Chondrocyte (in vitro differentiated cells): ENCODE measurements at regions not wholly inside any gene's neighbourhood (a gene's known extent, or its start where the extent isn't known, plus 50 kb on each side); places are given as distances from the start of the nearest gene placed in this dataset.
"Not testable (repeated sequence)": the region's sequence is repeated elsewhere in the genome, so short reads cannot be mapped to it uniquely, and the experiment has no call there.

Experiments
- DNase-seq: peaks from one replicate; pipeline ENCODE4 v3.0.0; 2021; ENCODE audit warnings: mixed read lengths, low spot score
- H3K27ac Mint-ChIP-seq: one replicate; pipeline ENCODE4 v1.8.0; 2021; ENCODE audit warnings: mild to moderate bottlenecking, moderate library complexity, mixed read lengths; ENCODE audit not compliant: unreplicated experiment
- H3K27me3 Mint-ChIP-seq: 2 replicates; pipeline ENCODE4 v1.8.0; 2021; ENCODE audit warnings: low read depth, mixed read lengths
- H3K36me3 Mint-ChIP-seq: 2 replicates; pipeline ENCODE4 v1.8.0; 2021; ENCODE audit warnings: low read depth, mixed read lengths
- H3K4me1 Mint-ChIP-seq: 2 replicates; pipeline ENCODE4 v1.8.0; 2021; ENCODE audit warnings: low read depth, mild to moderate bottlenecking, mixed read lengths
- H3K4me3 Mint-ChIP-seq: one replicate; pipeline ENCODE4 v1.8.0; 2021; ENCODE audit warnings: mild to moderate bottlenecking, moderate library complexity, mixed read lengths; ENCODE audit not compliant: unreplicated experiment
- H3K9me3 Mint-ChIP-seq: 2 replicates; pipeline ENCODE4 v1.8.0; 2021; ENCODE audit warnings: low read depth, mixed read lengths
- TF ChIP-seq, protein P1 (sequence below): fragments of 200-600 bp; sonication (generic); IDR thresholded peaks from 2 replicates; pipeline ENCODE4 v1.5.0; 2021; ENCODE audit warnings: antibody characterized with exemption, mild to moderate bottlenecking, moderate library complexity

DNA sequence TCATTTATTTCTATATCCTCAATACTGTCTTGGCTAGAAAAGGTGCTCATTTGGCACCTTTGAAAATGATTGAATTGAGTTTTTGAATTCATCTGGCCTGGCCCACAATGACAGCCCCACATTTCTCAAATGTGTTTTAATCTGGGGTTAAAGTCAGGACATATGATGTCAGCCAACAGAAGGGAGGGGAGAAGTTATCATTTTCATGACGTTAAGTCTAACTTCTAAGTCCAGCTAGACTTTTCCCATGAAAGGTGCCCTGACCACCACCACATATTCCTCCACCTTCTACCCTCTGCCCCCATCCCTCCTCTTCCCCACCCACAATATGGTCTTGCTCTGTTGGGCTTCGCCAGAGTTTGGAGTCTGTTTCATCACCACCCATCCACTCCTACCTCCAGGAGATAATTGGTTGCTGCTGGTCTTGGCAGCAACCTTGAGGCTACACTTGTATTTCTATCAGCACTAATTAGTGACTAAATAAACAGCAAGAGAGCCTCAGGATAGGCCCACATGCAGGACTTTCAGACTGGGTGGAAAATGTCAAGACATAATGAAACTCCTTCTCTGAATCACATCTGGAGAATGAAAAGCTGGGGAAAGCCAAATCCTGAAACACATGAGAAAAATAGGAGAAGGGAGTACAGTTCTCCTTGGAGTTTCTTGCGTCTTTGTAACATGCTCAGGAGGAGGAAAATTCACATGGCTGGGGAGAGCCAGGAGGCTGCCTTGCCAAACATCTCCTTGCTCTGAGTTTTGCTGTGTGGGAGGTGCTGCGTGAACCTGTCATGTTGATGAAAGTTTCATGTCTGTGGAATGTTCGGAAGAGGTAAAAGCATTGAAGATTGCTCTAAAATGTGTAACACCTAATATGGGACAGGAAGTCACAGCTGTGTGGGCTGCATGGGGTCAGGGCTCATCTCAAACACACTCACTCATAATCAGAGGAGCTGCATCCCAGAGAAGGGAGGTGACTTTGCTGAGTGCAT, 544.7 kb upstream of the KLF4 start:
- Mint-ChIP-seq H3K9me3 (peaks cover 16% of the 10 kb centered on the region), H3K36me3 (peaks cover 5% of the 10 kb centered on the region), H3K27me3 (no peaks in the 10 kb centered on the region), H3K4me3 (no peak overlapping the region), H3K4me1 (peaks cover 8% of the 10 kb centered on the region), H3K27ac (no peak overlapping the region)
- TF ChIP-seq, protein P1, sequence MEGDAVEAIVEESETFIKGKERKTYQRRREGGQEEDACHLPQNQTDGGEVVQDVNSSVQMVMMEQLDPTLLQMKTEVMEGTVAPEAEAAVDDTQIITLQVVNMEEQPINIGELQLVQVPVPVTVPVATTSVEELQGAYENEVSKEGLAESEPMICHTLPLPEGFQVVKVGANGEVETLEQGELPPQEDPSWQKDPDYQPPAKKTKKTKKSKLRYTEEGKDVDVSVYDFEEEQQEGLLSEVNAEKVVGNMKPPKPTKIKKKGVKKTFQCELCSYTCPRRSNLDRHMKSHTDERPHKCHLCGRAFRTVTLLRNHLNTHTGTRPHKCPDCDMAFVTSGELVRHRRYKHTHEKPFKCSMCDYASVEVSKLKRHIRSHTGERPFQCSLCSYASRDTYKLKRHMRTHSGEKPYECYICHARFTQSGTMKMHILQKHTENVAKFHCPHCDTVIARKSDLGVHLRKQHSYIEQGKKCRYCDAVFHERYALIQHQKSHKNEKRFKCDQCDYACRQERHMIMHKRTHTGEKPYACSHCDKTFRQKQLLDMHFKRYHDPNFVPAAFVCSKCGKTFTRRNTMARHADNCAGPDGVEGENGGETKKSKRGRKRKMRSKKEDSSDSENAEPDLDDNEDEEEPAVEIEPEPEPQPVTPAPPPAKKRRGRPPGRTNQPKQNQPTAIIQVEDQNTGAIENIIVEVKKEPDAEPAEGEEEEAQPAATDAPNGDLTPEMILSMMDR, result no peak
- DNase-seq, result no peak

DNA sequence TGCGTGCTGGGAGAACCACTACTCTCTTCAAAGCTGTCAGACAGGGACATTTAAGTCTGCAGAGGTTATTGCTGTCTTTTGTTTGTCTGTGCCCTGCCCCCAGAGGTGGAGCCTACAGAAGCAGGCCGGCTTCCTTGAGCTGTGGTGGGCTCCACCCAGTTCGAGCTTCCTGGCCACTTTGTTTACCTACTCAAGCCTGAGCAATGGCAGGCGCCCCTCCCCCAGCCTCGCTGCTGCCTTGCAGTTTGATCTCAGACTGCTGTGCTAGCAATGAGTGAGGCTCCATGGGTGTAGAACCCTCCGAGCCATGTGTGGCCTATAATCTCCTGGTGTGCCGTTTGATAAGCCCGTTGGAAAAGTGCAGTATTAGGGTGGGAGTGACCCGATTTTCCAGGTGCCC, 542.5 kb upstream of the KLF4 start:
- not testable (repeated sequence) for H3K4me3 Mint-ChIP-seq, H3K27ac Mint-ChIP-seq, DNase-seq, H3K27me3 Mint-ChIP-seq, H3K4me1 Mint-ChIP-seq, H3K36me3 Mint-ChIP-seq
- peaks cover 16% of the 10 kb centered on the region for H3K9me3 Mint-ChIP-seq

DNA sequence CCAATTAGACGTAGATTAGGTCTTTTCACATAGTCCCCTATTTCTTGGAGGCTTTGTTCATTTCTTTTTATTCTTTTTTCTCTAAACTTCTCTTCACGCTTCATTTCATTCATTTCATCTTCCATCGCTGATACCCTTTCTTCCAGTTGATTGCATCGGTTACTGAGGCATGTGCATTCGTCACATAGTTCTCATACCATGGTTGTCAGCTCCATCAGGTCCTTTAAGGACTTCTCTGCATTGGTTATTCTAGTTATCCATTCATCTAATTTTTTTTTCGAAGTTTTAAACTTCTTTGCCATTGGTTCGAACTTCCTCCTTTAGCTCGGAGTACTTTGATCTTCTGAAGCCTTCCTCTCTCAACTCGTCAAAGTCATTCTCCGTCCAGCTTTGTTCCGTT, 541.7 kb upstream of the KLF4 start:
- H3K4me1 Mint-ChIP-seq, H3K27me3 Mint-ChIP-seq, H3K4me3 Mint-ChIP-seq, H3K36me3 Mint-ChIP-seq, H3K27ac Mint-ChIP-seq, DNase-seq: not testable (repeated sequence)
- H3K9me3 Mint-ChIP-seq, result peaks cover 16% of the 10 kb centered on the region

DNA sequence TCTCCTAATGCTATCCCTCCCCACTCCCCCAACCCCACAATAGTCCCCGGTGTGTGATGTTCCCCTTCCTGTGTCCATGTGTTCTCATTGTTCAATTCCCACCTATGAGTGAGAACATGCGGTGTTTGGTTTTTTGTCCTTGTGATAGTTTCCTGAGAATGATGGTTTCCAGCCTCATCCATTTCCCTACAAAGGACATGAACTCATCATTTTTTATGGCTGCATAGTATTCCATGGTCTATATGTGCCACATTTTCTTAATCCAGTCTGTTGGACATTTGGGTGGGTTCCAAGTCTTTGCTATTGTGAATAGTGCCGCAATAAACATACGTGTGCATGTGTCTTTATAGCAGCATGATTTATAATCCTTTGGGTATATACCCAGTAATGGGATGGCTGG, 537.1 kb upstream of the KLF4 start:
- not testable (repeated sequence) for DNase-seq, H3K4me1 Mint-ChIP-seq, H3K27ac Mint-ChIP-seq, H3K36me3 Mint-ChIP-seq, H3K27me3 Mint-ChIP-seq, H3K4me3 Mint-ChIP-seq
- peaks cover 11% of the 10 kb centered on the region for H3K9me3 Mint-ChIP-seq

DNA sequence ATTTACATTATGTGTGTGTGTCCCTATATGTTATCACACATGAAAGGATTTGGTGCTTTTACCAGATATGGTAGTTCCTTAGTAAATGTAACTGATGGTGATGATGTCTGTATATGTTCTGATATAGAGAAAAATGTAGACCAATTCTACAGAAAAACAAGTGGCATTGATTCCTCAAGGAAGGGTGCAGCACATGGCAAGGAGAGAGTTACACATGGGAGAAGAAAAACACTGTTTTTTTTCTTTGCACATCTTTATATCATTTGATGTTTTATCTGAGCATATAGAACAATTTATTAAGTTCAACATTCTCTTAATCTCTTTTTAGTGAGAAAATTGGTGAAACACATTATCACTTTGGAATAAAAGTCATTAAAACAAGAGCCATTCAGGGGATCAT, 535.0 kb upstream of the KLF4 start:
- DNase-seq, result no peak
- TF ChIP-seq, protein P1, result no peak
- Mint-ChIP-seq H3K9me3 (peaks cover under 1% of the 10 kb centered on the region), H3K27ac (no peak overlapping the region), H3K36me3 (peaks cover 1% of the 10 kb centered on the region), H3K27me3 (peaks cover 2% of the 10 kb centered on the region), H3K4me1 (no peaks in the 10 kb centered on the region), H3K4me3 (no peak overlapping the region)

DNA sequence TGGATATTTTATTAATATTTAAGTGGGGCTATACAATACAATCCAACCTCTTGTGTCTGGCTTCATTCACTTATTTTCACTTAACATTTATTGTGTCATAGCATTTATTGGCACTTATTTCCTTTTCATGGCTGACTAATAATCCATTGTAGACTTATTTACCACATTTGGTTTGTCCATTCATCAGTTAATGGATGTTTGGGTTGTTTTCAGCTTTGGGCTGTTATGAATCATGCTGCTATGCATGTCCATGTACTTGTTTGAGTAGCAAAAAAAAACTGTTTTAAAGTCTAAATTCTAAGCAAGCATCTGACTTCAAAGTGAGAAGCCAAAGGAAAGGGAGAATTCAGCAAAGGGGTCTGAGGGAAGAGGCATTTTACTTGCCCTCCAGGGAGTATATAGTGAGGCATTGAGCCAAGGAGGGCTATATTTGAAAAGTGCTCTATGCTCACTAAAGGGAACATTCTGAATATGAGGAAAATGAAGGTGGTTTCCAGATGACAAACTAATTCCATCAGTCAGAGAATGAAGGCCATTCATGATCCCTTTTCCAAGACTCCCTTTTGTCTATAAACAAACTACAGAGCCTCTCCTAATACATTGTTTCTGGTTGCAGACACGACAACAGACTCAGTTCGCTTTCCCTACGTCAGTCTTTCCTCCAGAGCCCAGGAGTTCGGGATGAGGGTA, 532.8 kb upstream of the KLF4 start:
- peaks cover 1% of the 10 kb centered on the region for H3K36me3 Mint-ChIP-seq
- TF ChIP-seq, protein P1, result no peak
- no peaks in the 10 kb centered on the region for H3K4me1 Mint-ChIP-seq
- no peak for DNase-seq
- H3K4me3 Mint-ChIP-seq, result no peak overlapping the region
- no peak overlapping the region for H3K27ac Mint-ChIP-seq
- H3K9me3 Mint-ChIP-seq, result no peaks in the 10 kb centered on the region
- H3K27me3 Mint-ChIP-seq, result peaks cover 2% of the 10 kb centered on the region
